ENCODE measurements at regions not wholly inside any gene's neighbourhood (a gene's known extent, or its start where the extent isn't known, plus 50 kb on each side); places are given as distances from the start of the nearest gene placed in this dataset.

- no peak for DNase-seq
Observed at GRCh38 chr2:182646763-182647498, 69.1 kb upstream of the DNAJC10 start.

GRCh38 chr2:182647499-182647787 lies 68.6 kb upstream of the DNAJC10 start:
- DNase-seq: no peak

- DNase-seq: no peak
Observed at GRCh38 chr2:182649316-182649715, 66.7 kb upstream of the DNAJC10 start.

- DNase-seq: peak; percentile 33
Observed at GRCh38 chr2:182650704-182651103, 65.4 kb upstream of the DNAJC10 start.

- DNase-seq: no peak
Observed at GRCh38 chr2:182652326-182652725, 63.7 kb upstream of the DNAJC10 start.

GRCh38 chr2:182655750-182656149 lies 60.3 kb upstream of the DNAJC10 start:
- DNase-seq: no peak

- DNase-seq: no peak
Observed at GRCh38 chr2:182664212-182664611, 51.8 kb upstream of the DNAJC10 start.

GRCh38 chr2:182665500-182665899 lies 50.6 kb upstream of the DNAJC10 start:
- DNase-seq: peak; percentile 15

All from NCI-H526 treated with DMSO at 0.1 percent for 48 hours (cell line).